Astrocyte of the cerebellum (primary cell): ENCODE measurements at regions not wholly inside any gene's neighbourhood (a gene's known extent, or its start where the extent isn't known, plus 50 kb on each side); places are given as distances from the start of the nearest gene placed in this dataset.
A peak's percentile ranks its signal among the peaks of the same experiment; 100 is the strongest.
"Not testable (repeated sequence)": the region's sequence is repeated elsewhere in the genome, so short reads cannot be mapped to it uniquely, and the experiment has no call there.

Source experiments
- DNase-seq: peaks from one replicate; pipeline ENCODE4 v3.0.0-alpha.2; 2011; ENCODE audit warnings: low read depth
- H3K4me3 ChIP-seq: 2 replicates; pipeline ENCODE4 v1.5.1; 2011; ENCODE audit warnings: mild to moderate bottlenecking, low read depth, low read length, moderate library complexity
- in situ Hi-C: cut with HindIII; loops from 2 replicates; pipeline ENCODE4 v1.10.0; 2017; ENCODE audit warnings: low sequenced_read_pairs
- TF ChIP-seq, protein P1 (sequence below): IDR thresholded peaks from 2 replicates; pipeline ENCODE4 v1.5.1; 2012; ENCODE audit warnings: low read length, low read depth, moderate library complexity, mild to moderate bottlenecking; ENCODE audit errors: missing control alignments

DNA sequence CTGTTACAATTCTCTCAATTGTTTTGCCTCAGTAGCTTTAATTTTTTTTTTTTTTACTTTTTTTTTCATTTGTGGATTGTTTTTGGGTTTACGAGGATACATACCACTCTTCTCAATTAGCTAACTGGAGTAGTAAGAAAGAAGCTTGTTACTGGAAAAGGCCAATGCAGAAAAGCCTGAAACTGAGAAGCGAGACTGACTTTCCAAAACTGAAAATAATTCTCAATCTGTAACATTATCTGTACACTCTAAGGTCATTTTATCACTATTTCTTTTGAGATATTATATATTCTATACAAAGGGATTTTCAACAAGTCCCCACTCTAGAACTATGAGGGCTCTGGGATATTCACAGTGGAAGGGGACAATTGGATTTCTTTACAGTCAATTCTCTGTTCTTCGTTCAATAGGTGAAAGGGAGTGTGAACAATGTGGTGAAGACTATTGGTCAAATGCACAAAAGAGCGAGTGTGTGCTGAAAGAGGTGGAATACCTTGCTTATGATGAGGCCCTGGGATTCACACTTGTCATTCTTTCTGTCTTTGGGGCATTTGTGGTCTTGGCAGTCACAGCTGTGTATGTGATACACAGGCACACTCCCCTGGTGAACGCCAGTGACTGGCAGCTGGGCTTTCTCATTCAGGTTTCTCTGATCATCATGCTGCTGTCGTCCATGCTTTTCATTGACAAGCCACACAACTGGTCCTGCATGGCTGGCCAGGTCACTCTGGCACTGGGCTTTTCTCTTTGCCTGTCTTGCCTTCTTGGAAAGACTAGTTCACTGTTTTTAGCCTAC is 83.9 kb upstream of the KCNAB1 start:
- in situ Hi-C loops, result no loop called here
- no peak overlapping the region for H3K4me3 ChIP-seq
- no peak for DNase-seq
- TF ChIP-seq, protein P1, sequence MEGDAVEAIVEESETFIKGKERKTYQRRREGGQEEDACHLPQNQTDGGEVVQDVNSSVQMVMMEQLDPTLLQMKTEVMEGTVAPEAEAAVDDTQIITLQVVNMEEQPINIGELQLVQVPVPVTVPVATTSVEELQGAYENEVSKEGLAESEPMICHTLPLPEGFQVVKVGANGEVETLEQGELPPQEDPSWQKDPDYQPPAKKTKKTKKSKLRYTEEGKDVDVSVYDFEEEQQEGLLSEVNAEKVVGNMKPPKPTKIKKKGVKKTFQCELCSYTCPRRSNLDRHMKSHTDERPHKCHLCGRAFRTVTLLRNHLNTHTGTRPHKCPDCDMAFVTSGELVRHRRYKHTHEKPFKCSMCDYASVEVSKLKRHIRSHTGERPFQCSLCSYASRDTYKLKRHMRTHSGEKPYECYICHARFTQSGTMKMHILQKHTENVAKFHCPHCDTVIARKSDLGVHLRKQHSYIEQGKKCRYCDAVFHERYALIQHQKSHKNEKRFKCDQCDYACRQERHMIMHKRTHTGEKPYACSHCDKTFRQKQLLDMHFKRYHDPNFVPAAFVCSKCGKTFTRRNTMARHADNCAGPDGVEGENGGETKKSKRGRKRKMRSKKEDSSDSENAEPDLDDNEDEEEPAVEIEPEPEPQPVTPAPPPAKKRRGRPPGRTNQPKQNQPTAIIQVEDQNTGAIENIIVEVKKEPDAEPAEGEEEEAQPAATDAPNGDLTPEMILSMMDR, result no peak

DNA sequence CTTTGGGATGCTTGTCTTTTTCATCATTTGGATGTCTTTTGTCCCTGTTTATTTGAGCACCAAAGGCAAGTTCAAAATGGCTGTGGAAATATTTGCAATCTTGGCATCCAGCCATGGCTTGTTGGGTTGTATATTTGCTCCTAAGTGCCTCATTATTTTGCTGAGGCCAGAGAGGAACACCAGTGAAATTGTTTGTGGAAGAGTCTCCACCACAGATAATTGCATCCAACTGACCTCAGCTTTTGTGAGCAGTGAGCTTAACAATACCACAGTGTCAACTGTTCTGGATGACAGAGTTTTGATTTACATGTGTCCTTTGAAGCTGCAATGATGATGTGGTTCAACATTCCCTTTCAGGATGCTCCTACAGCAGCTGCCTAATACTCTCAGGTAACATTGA is 83.0 kb upstream of the KCNAB1 start:
- DNase-seq, result no peak
- TF ChIP-seq, protein P1, result no peak
- in situ Hi-C loops, result no loop called here
- H3K4me3 ChIP-seq, result no peak overlapping the region

- TF ChIP-seq, protein P1, result no peak
- DNase-seq, result no peak
- in situ Hi-C loops, result no loop called here
- no peak overlapping the region for H3K4me3 ChIP-seq
Observed at GRCh38 chr3:156038869-156039268, 81.5 kb upstream of the KCNAB1 start.

- no peak overlapping the region for H3K4me3 ChIP-seq
- in situ Hi-C loops, result no loop called here
- DNase-seq, result no peak
- TF ChIP-seq, protein P1, result no peak
Observed at GRCh38 chr3:156040041-156040440, 80.3 kb upstream of the KCNAB1 start.

- H3K4me3 ChIP-seq, DNase-seq, in situ Hi-C loops: not testable (repeated sequence)
Observed at GRCh38 chr3:156041216-156041841, 79.0 kb upstream of the KCNAB1 start.

DNA sequence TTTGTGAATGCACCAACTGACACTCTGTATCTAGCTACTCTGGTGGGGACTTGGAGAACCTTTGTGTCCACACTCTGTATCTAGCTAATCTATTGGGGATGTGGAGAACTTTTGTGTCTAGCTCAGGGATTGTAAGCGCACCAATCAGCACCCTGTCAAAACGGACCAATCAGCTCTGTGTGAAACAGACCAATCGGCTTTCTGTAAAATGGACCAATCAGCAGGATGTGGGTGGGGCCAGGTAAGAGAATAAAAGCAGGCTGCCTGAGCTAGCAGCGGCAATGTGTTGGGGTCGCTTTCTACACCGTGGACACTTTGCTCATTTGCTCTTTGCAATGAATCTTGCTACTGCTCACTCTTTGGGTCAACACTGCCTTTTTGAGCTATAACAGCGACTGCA is 78.5 kb upstream of the KCNAB1 start:
- in situ Hi-C loops, H3K4me3 ChIP-seq, DNase-seq: not testable (repeated sequence)

GRCh38 chr3:156043832-156044633 is 76.3 kb upstream of the KCNAB1 start:
- DNase-seq, in situ Hi-C loops, H3K4me3 ChIP-seq: not testable (repeated sequence)
- TF ChIP-seq, protein P1, result peak; percentile 40
